Mesothelial cell of epicardium (in vitro differentiated cells): ENCODE measurements at regions not wholly inside any gene's neighbourhood (a gene's known extent, or its start where the extent isn't known, plus 50 kb on each side); places are given as distances from the start of the nearest gene placed in this dataset.

Experiments used
- DNase-seq, 2 experiments: peaks; one replicate each; pipeline ENCODE4 v3.0.0; 2021; ENCODE audit warnings: low spot score in 2 of 2; ENCODE audit not compliant: unreplicated experiment in 2 of 2
- H3K27ac Mint-ChIP-seq: 2 replicates; pipeline ENCODE4 v1.8.0; 2021; ENCODE audit warnings: mixed read lengths
- H3K27me3 Mint-ChIP-seq: 2 replicates; pipeline ENCODE4 v1.8.0; 2021; ENCODE audit warnings: low read depth, mixed read lengths
- H3K36me3 Mint-ChIP-seq: 2 replicates; pipeline ENCODE4 v1.8.0; 2021; ENCODE audit warnings: mixed read lengths
- H3K4me1 Mint-ChIP-seq: 2 replicates; pipeline ENCODE4 v1.8.0; 2021; ENCODE audit warnings: mixed read lengths
- H3K4me3 Mint-ChIP-seq: 2 replicates; pipeline ENCODE4 v1.8.0; 2021; ENCODE audit warnings: mild to moderate bottlenecking, moderate library complexity, mixed read lengths
- H3K9me3 Mint-ChIP-seq: 2 replicates; pipeline ENCODE4 v1.8.0; 2021; ENCODE audit warnings: mixed read lengths
- TF ChIP-seq, protein P1 (sequence below): fragments of 200-600 bp; sonication (generic); IDR thresholded peaks from one replicate; pipeline ENCODE4 v1.5.0; 2021; ENCODE audit warnings: antibody characterized with exemption; ENCODE audit not compliant: unreplicated experiment

DNA sequence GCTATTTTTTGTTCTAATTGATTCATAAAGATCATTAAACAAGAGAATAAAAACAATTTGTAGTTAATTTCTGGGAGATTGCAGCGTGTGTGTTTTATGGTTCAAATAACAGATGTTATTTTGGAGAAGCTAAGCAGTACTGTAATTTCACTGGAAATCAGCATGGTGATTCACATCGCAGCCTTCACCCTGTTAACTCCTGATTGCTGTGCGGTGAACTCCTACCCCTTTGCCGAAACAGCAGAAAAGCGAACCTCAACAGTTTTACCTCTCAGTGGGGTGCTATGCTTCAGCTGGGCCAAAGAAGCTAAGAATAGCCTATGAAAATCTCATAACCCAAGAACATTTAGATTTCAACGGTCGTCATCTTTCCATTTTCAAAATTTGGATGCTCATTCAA is 441.5 kb upstream of the RARB start:
- no peak for DNase-seq
- H3K36me3 Mint-ChIP-seq, result peaks cover 2% of the 10 kb centered on the region
- H3K4me1 Mint-ChIP-seq, result peaks cover 26% of the 10 kb centered on the region
- peaks cover 3% of the 10 kb centered on the region for H3K9me3 Mint-ChIP-seq
- TF ChIP-seq, protein P1, sequence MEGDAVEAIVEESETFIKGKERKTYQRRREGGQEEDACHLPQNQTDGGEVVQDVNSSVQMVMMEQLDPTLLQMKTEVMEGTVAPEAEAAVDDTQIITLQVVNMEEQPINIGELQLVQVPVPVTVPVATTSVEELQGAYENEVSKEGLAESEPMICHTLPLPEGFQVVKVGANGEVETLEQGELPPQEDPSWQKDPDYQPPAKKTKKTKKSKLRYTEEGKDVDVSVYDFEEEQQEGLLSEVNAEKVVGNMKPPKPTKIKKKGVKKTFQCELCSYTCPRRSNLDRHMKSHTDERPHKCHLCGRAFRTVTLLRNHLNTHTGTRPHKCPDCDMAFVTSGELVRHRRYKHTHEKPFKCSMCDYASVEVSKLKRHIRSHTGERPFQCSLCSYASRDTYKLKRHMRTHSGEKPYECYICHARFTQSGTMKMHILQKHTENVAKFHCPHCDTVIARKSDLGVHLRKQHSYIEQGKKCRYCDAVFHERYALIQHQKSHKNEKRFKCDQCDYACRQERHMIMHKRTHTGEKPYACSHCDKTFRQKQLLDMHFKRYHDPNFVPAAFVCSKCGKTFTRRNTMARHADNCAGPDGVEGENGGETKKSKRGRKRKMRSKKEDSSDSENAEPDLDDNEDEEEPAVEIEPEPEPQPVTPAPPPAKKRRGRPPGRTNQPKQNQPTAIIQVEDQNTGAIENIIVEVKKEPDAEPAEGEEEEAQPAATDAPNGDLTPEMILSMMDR, result no peak
- no peak overlapping the region for H3K4me3 Mint-ChIP-seq
- no peaks in the 10 kb centered on the region for H3K27me3 Mint-ChIP-seq
- peak overlapping the region; percentile 57 for H3K27ac Mint-ChIP-seq

DNA sequence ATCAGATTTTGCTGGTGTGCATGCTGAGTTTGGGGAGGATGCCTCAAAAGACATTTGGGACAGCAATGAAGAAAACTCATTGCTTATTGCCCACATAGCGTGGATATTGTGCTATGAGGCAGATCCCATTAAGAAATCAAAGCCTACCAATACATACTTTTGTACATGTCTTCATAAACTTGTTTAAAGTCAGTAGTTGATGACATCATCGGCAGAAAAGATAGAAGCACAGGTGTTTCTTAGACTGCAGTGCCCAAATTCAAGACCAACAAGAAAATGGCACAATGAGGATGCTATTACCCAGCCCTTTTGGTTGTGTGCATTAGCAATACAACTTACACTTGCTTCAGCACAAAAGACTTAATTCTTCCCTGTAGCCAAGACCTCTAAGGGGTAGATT is 428.7 kb upstream of the RARB start:
- Mint-ChIP-seq H3K9me3 (peaks cover 23% of the 10 kb centered on the region), H3K36me3 (peaks cover 11% of the 10 kb centered on the region), H3K4me1 (peaks cover 41% of the 10 kb centered on the region), H3K27ac (no peak overlapping the region), H3K4me3 (no peak overlapping the region), H3K27me3 (no peaks in the 10 kb centered on the region)
- TF ChIP-seq, protein P1, result no peak
- DNase-seq, result no peak

DNA sequence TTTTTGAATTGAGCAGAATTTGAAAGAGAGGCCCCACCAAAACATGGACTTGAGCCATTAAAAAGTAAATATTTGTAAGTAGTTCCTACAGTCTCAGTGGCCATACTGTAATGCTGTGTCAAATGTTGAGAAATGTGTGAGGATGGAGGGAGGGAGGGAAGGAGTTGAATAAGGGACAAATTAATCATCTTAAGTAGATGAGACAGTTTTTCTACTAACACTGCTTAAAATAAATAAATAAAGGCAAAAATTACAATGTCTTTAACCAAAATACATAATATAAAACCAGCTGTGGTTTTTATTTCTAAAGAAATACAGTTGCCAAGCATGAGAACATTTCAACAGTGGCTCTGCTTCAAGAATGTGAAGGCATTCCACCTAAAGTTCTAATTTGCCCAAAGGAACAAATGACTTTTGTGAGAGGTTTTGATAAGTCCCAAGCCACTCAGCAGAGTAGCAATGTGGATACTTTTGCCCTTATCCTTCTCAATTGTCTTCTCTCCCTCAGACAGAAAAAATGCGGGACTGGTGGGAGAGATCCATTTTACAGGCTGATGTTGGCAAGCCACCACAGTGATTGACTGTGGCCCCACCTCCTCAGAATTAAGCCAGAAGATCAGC is 427.0 kb upstream of the RARB start:
- DNase-seq, result no peak
- H3K4me1 Mint-ChIP-seq, result peaks cover 41% of the 10 kb centered on the region
- peaks cover 4% of the 10 kb centered on the region for H3K36me3 Mint-ChIP-seq
- H3K27me3 Mint-ChIP-seq, result no peaks in the 10 kb centered on the region
- H3K4me3 Mint-ChIP-seq, result no peak overlapping the region
- TF ChIP-seq, protein P1, result no peak
- H3K27ac Mint-ChIP-seq, result peak overlapping the region; percentile 82
- peaks cover 7% of the 10 kb centered on the region for H3K9me3 Mint-ChIP-seq

DNA sequence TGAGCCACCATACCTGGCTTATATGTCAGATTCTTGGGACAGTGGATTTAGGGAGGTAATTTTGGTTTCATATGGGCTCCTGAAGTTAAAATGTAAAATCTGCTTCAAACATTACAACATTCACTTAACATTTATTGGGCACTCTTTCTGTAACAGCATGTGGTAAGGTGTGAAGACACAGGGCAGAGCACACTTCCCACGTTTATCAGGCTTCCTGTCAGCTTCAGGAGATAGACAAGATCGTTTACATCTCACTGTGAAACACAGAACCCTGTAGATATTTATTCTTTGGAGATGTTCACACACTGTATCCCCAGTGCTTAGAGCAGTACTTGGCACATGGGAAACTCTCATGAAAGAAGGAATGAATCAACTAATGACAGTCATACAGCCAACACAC is 426.0 kb upstream of the RARB start:
- TF ChIP-seq, protein P1, result no peak
- DNase-seq, result no peak
- no peaks in the 10 kb centered on the region for H3K9me3 Mint-ChIP-seq
- H3K4me3 Mint-ChIP-seq, result no peak overlapping the region
- H3K4me1 Mint-ChIP-seq, result peaks cover 41% of the 10 kb centered on the region
- no peaks in the 10 kb centered on the region for H3K36me3 Mint-ChIP-seq
- no peak overlapping the region for H3K27ac Mint-ChIP-seq
- no peaks in the 10 kb centered on the region for H3K27me3 Mint-ChIP-seq

DNA sequence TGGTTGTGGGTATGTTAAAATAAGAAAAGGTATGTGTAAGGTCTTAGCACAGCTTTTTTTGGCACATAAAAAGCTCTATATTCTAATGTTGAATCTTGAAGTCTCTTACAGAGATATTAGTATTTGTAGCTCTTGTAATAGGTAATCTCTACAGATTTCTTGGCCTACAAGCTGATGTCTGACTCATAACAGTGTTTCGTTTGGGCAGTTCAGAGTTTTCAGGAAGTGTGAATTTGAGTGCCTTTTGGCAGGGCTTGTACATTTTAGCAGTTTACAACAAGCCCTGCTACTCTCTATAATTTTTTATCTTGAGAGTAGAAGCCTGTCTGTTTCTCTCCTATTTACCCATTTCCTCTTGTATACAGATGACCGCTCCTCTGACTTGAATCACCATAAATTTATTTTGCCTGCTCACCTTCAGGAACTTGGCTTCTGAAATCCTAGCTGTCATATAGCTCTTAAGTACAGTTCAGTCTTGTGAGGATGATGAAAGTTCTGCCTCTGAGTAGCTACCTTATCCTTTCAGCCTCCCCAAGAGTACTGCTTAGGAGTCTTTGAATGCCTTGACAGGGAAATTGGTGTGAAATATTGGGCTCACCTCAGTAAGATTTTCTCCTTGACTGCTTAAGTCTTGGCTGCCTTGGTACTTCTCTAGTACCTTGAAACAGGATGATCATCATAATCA is 419.9 kb upstream of the RARB start:
- no peak for DNase-seq
- H3K4me1 Mint-ChIP-seq, result peaks cover 43% of the 10 kb centered on the region
- no peaks in the 10 kb centered on the region for H3K9me3 Mint-ChIP-seq
- TF ChIP-seq, protein P1, result no peak
- H3K27ac Mint-ChIP-seq, result peak overlapping the region; percentile 64
- no peaks in the 10 kb centered on the region for H3K27me3 Mint-ChIP-seq
- H3K4me3 Mint-ChIP-seq, result no peak overlapping the region
- H3K36me3 Mint-ChIP-seq, result no peaks in the 10 kb centered on the region
